SK-N-MC (cell line): ENCODE measurements at regions not wholly inside any gene's neighbourhood (a gene's known extent, or its start where the extent isn't known, plus 50 kb on each side); places are given as distances from the start of the nearest gene placed in this dataset.

Source experiments
- EZH2 ChIP-seq: fragments of 200-600 bp; sonication (generic); IDR thresholded peaks from one replicate; pipeline ENCODE4 v1.6.1; 2017; ENCODE audit warnings: antibody characterized with exemption
- POLR2AphosphoS5 ChIP-seq: IDR thresholded peaks from 2 replicates; pipeline ENCODE4 v1.6.1; 2012; ENCODE audit warnings: mild to moderate bottlenecking, low read depth, low read length, borderline replicate concordance

DNA sequence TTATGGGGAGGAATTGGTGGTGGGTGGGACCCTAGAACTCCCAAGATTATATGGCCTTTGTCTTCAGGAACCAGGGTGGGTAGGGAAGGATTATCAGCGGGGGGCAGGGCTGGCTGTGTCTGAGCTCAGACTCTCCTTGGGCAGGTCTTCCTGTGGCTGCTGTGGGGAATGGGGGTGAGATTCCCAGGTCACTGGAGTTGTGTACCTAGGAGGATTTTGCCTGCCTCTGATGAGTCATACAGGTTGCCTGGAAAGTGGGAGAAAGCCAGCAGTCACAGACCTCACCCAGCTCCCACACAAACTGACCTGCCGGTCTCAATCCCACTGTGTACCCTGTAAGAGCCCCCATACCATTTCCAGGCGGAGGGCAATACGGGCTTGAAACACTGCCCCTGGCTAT is 209.9 kb upstream of the CNTN3 start:
- TF ChIP-seq POLR2AphosphoS5 (no peak), EZH2 (no peak)
